Testis (tissue), 2 donors: ENCODE measurements at regions not wholly inside any gene's neighbourhood (a gene's known extent, or its start where the extent isn't known, plus 50 kb on each side); places are given as distances from the start of the nearest gene placed in this dataset.

Experiments used
- POLR2A ChIP-seq: fragments of 450-650 bp; IDR thresholded peaks from one replicate; pipeline ENCODE4 v1.6.1; 2017; ENCODE audit warnings: antibody characterized with exemption, mild to moderate bottlenecking, moderate library complexity
- TF ChIP-seq, protein P1 (sequence below), 3 experiments: fragments of 450-650 bp in 2 of 3; fragments of 200-600 bp in 1 of 3; sonication (generic) in 1 of 3; IDR thresholded peaks; one replicate each; pipeline ENCODE4 v1.5.1; 2016 to 2019; ENCODE audit warnings: antibody characterized with exemption in 3 of 3, mild to moderate bottlenecking in 2 of 3, moderate library complexity in 1 of 3

DNA sequence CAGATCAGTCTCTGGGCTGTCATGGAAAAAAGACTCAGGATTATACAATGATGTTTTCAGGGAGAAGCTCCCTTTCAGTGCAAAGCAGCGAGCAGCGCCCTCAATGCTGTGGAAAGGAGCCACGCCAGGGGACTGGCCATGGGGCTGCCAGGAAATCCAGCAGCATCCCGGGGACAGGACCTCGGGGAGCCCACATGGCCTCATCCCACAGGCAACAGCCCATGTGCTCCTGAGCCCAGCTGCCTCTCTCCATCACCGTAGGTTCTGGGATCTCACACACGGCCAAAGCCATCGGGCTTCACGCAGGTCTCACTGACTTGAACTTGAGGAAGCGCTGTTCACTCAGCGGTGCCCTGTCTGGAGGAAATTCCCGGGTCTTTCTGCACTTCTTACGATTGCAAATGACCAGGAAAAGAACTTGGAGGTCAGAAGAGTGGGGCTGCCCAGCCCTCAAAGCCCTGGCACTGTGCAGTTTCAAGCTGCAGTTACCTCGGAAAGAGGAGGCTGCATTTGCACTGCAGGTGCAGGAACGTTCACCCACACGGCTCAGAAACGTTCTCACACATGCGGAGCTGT, 125.9 kb upstream of the THBS2 start:
- TF ChIP-seq, protein P1, sequence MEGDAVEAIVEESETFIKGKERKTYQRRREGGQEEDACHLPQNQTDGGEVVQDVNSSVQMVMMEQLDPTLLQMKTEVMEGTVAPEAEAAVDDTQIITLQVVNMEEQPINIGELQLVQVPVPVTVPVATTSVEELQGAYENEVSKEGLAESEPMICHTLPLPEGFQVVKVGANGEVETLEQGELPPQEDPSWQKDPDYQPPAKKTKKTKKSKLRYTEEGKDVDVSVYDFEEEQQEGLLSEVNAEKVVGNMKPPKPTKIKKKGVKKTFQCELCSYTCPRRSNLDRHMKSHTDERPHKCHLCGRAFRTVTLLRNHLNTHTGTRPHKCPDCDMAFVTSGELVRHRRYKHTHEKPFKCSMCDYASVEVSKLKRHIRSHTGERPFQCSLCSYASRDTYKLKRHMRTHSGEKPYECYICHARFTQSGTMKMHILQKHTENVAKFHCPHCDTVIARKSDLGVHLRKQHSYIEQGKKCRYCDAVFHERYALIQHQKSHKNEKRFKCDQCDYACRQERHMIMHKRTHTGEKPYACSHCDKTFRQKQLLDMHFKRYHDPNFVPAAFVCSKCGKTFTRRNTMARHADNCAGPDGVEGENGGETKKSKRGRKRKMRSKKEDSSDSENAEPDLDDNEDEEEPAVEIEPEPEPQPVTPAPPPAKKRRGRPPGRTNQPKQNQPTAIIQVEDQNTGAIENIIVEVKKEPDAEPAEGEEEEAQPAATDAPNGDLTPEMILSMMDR (IDR thresholded peaks at IDR 0.05): no peak
- no peak for TF ChIP-seq POLR2A
